ENCODE measurements at regions not wholly inside any gene's neighbourhood (a gene's known extent, or its start where the extent isn't known, plus 50 kb on each side); places are given as distances from the start of the nearest gene placed in this dataset.

- TF ChIP-seq, protein P1, sequence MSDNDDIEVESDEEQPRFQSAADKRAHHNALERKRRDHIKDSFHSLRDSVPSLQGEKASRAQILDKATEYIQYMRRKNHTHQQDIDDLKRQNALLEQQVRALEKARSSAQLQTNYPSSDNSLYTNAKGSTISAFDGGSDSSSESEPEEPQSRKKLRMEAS (IDR thresholded peaks at IDR 0.05; ENCODE audit: low read depth, low read length) = no peak
- TF ChIP-seq CTCF (IDR thresholded peaks at IDR 0.05; ENCODE audit: low read depth, low read length) = no peak
- no peak for TF ChIP-seq POLR2A (IDR thresholded peaks at IDR 0.05; ENCODE audit: extremely low read depth, insufficient read length)
- no peak for TF ChIP-seq MYC (IDR thresholded peaks at IDR 0.05; ENCODE audit: low read depth, low read length)
These were observed 157.0 kb downstream of the PJA2 start for GRCh38 chr5:109252731-109253130.

Data from NB4 (cell line).